Heart left ventricle (tissue), 16 donors: ENCODE measurements at regions not wholly inside any gene's neighbourhood (a gene's known extent, or its start where the extent isn't known, plus 50 kb on each side); places are given as distances from the start of the nearest gene placed in this dataset.

Source experiments
- ATAC-seq, 4 donors: fragments of 200-7000 bp; cut with Tn5 transposase; one replicate each; pipeline ENCODE4 v1.9.1; 2020 to 2022; ENCODE audit warnings: moderate library complexity in 4 of 4, mild to moderate bottlenecking in 3 of 4, moderate number of reproducible peaks in 1 of 4
- DNase-seq, 5 donors: peaks; one replicate each; pipeline ENCODE4 v3.0.0-alpha.2; 2020
- H3K27ac ChIP-seq, 12 donors: fragments of 200-600 bp; sonication (generic) in 4 of 12; one replicate each; pipeline versions ENCODE4 v1.5.0 to v1.8.0; 2016 to 2022; ENCODE audit warnings: mild to moderate bottlenecking in 2 of 12
- H3K27me3 ChIP-seq, 9 donors: fragments of 200-600 bp; sonication (generic) in 2 of 9; one replicate each; pipeline versions ENCODE4 v1.5.1 to v1.8.0; 2016 to 2022; ENCODE audit warnings: mild to moderate bottlenecking in 3 of 9
- H3K36me3 ChIP-seq, 9 donors: fragments of 200-600 bp; sonication (generic) in 2 of 9; one replicate each; pipeline versions ENCODE4 v1.5.0 to v1.8.0; 2018 to 2022; ENCODE audit warnings: mild to moderate bottlenecking in 2 of 9
- H3K4me1 ChIP-seq, 12 donors: fragments of 200-600 bp; sonication (generic) in 4 of 12; one replicate each; pipeline versions ENCODE4 v1.5.0 to v1.8.0; 2016 to 2022; ENCODE audit warnings: mild to moderate bottlenecking in 3 of 12
- H3K4me3 ChIP-seq, 12 donors: fragments of 200-600 bp; sonication (generic) in 4 of 12; one replicate each; pipeline versions ENCODE4 v1.5.0 to v1.8.0; 2017 to 2022; ENCODE audit warnings: mild to moderate bottlenecking in 9 of 12, moderate library complexity in 4 of 12
- H3K9me3 ChIP-seq, 12 donors: fragments of 200-600 bp; sonication (generic) in 4 of 12; one replicate each; pipeline versions ENCODE4 v1.5.0 to v1.8.0; 2016 to 2022; ENCODE audit warnings: mild to moderate bottlenecking in 1 of 12
- CTCF ChIP-seq, 12 donors: fragments of 200-600 bp; sonication (generic) in 4 of 12; IDR thresholded peaks; one replicate each; pipeline versions ENCODE4 v1.5.0 to v1.8.0; 2018 to 2022; ENCODE audit warnings: antibody characterized with exemption in 12 of 12, mild to moderate bottlenecking in 5 of 12
- POLR2A ChIP-seq, 2 donors: fragments of 450-650 bp; IDR thresholded peaks; one replicate each; pipeline ENCODE4 v1.6.1; 2017; ENCODE audit warnings: antibody characterized with exemption in 2 of 2, mild to moderate bottlenecking in 2 of 2, moderate library complexity in 2 of 2
- WGBS, 4 donors: extraction: QIAGEN DNeasy Blood & Tissue Kit in 2 of 4; methylation state at CpG; one replicate each; pipeline versions ENCODE4 v1.1.5 to v1.1.7; 2013 to 2018; 5-methylcytosine and 5-hydroxymethylcytosine counted together
- intact Hi-C, 10 donors: fragments of 100-400 bp; cut with DNase I; formaldehyde crosslinking; loops; one replicate each; pipeline versions ENCODE4 v1.11.1 to v1.14.2; 2022
- donor health status: ischemic (EF 13 %, LVEDD 7.1; RV severe dilation, severe dysfunction).
- donor health status: healthy with polysubstance abuse.
- donor health status: DM: no; HTN: yes; CAD: no.
- donor health status: DM: no; HTN: no; CAD: no.
- donor health status: ischemic (EF 25% LVEDD 6.9; RV normal size, moderate dysfunction).
- donor health status: ischemic (EF 25% LVEDD 5.7; RV mildly dilated, moderate dysfunction).
- donor health status: healthy.
- donor health status: DM: yes; HTN: yes; CAD: no.
- donor health status: ischemic (EF 35%, LVEDD 5.7; RV mildly dilated, moderate dysfunction).
- donor health status: nonischemic (EF 11% LVEDD 7.7; RV severe dilation, severe dysfunction).
- donor health status: DM: yes; HTN: yes; CAD: no.
- donor health status: PGD.
- donor health status: ischemic (EF 29% LVEDD 5.4; RV normal size, mild dysfunction).
- donor health status: nonischemic (EF 23%, LVEDD 6.1; RV moderate dilation, normal function).

- no peak for ATAC-seq
Measured at GRCh38 chr1:218983848-218984247, 189.8 kb upstream of the LYPLAL1 start.

GRCh38 chr1:218985424-218985984 lies 188.2 kb upstream of the LYPLAL1 start:
- ATAC-seq (no peak), DNase-seq (no peak)
- H3K4me1 ChIP-seq: no peaks in the 10 kb centered on the region
- no peaks in the 10 kb centered on the region for H3K27me3 ChIP-seq
- peaks cover 0 to 15% (median 0%) of the 10 kb centered on the region in 12 donors for H3K9me3 ChIP-seq
- no peaks in the 10 kb centered on the region for H3K36me3 ChIP-seq
- no peak overlapping the region for H3K4me3 ChIP-seq
- intact Hi-C loops: no loop called here
- 59 to 86% (median 69%) methylated on average over 2 of the region's 2 CpGs for WGBS, 4 donors
- no peak overlapping the region for H3K27ac ChIP-seq
- TF ChIP-seq POLR2A (IDR thresholded peaks at IDR 0.05) (no peak), CTCF (IDR thresholded peaks at IDR 0.05) (no peak)

More at GRCh38 chr1:218983848-218984247, 189.8 kb upstream of the LYPLAL1 start:
- TF ChIP-seq CTCF (IDR thresholded peaks at IDR 0.05) (peak in 3 of 12 donors; percentile 12 to 25 (median 17)), POLR2A (IDR thresholded peaks at IDR 0.05) (no peak)
- Histone ChIP-seq H3K36me3 (no peaks in the 10 kb centered on the region), H3K4me1 (no peaks in the 10 kb centered on the region), H3K4me3 (no peak overlapping the region), H3K27ac (no peak overlapping the region), H3K27me3 (no peaks in the 10 kb centered on the region), H3K9me3 (peaks cover 0 to 12% (median 0%) of the 10 kb centered on the region in 12 donors)
- DNase-seq: no peak
- intact Hi-C loops: no loop called here
- 74 to 91% (median 88%) methylated on average over 4 of the region's 4 CpGs for WGBS, 4 donors

GRCh38 chr1:218986816-218987215 lies 186.9 kb upstream of the LYPLAL1 start:
- H3K4me3 ChIP-seq: no peak overlapping the region
- WGBS, 4 donors: 63 to 100% (median 97%) methylated on average over 3 of the region's 3 CpGs
- TF ChIP-seq CTCF (IDR thresholded peaks at IDR 0.05) (no peak), POLR2A (IDR thresholded peaks at IDR 0.05) (no peak)
- ATAC-seq (no peak), DNase-seq (no peak)
- H3K27me3 ChIP-seq: no peaks in the 10 kb centered on the region
- intact Hi-C loops: no loop called here
- no peaks in the 10 kb centered on the region for H3K36me3 ChIP-seq
- H3K4me1 ChIP-seq: no peaks in the 10 kb centered on the region
- no peak overlapping the region for H3K27ac ChIP-seq
- peaks cover 0 to 15% (median 0%) of the 10 kb centered on the region in 12 donors for H3K9me3 ChIP-seq

- intact Hi-C loops: no loop called here
- Histone ChIP-seq H3K9me3 (peaks cover 0 to 15% (median 0%) of the 10 kb centered on the region in 12 donors), H3K4me3 (no peak overlapping the region), H3K36me3 (no peaks in the 10 kb centered on the region), H3K27ac (no peak overlapping the region), H3K4me1 (peaks cover 0 to 2% (median 0%) of the 10 kb centered on the region in 12 donors), H3K27me3 (no peaks in the 10 kb centered on the region)
- TF ChIP-seq POLR2A (IDR thresholded peaks at IDR 0.05) (no peak), CTCF (IDR thresholded peaks at IDR 0.05) (no peak)
- ATAC-seq: no peak
- peak in 1 of 5 donors; percentile 51 for DNase-seq
- WGBS, 4 donors: 88 to 95% methylated on average over 1 of the region's 1 CpG; no CpG with 5 or more reads in 2 of the 4 donors
Measured at GRCh38 chr1:218990019-218990418, 183.7 kb upstream of the LYPLAL1 start.
